PC-9 (cell line): ENCODE measurements at regions not wholly inside any gene's neighbourhood (a gene's known extent, or its start where the extent isn't known, plus 50 kb on each side); places are given as distances from the start of the nearest gene placed in this dataset.

ENCODE experiments used
- BruUV-seq: library from RNA; stranded (reverse); fragments of 400-500 nt; replicated peaks from 2 replicates; lab custom pipeline; 2021; lab: Mats Ljungman, UMichigan
- CTCF ChIA-PET: fragments of 300-600 bp; sonication (Branson Sonifier 250); formaldehyde crosslinking; loops from one replicate; lab custom pipeline; 2022; ENCODE audit warnings: antibody characterized with exemption; lab: Charles Lee
- POLR2A ChIA-PET: fragments of 300-600 bp; sonication (Branson Sonifier 250); formaldehyde crosslinking; loops from one replicate; lab custom pipeline; 2022; ENCODE audit warnings: antibody characterized with exemption; ENCODE audit not compliant: unreplicated experiment; lab: Charles Lee
- DNase-seq, 2 experiments: peaks; one replicate each; pipeline versions ENCODE4 v3.0.0 to v3.0.0-alpha.2; 2015 to 2022; ENCODE audit warnings: mixed read lengths in 1 of 2
- H2AFZ ChIP-seq: fragments of 200-600 bp; sonication (generic); 2 replicates; pipeline ENCODE4 v1.8.1; 2017; ENCODE audit warnings: antibody characterized with exemption
- H3F3A ChIP-seq: fragments of 200-600 bp; sonication (generic); 2 replicates; pipeline ENCODE4 v1.8.1; 2017; ENCODE audit warnings: antibody characterized with exemption, mild to moderate bottlenecking, low read depth; ENCODE audit not compliant: insufficient read depth
- H3K27ac ChIP-seq: fragments of 200-600 bp; sonication (generic); 2 replicates; pipeline ENCODE4 v1.6.1; 2016; ENCODE audit warnings: mixed run types
- H3K27me3 ChIP-seq: fragments of 200-600 bp; sonication (generic); 2 replicates; pipeline ENCODE4 v1.6.1; 2016; ENCODE audit warnings: low read depth, mixed run types; ENCODE audit not compliant: insufficient read depth
- H3K36me3 ChIP-seq: fragments of 200-600 bp; sonication (generic); 2 replicates; pipeline ENCODE4 v1.6.1; 2016; ENCODE audit warnings: low read depth, mixed run types
- H3K4me1 ChIP-seq: fragments of 200-600 bp; sonication (generic); replicated peaks from 2 replicates; pipeline ENCODE4 v1.6.1; 2016; ENCODE audit warnings: mixed run types; ENCODE audit not compliant: insufficient read depth
- H3K4me2 ChIP-seq: fragments of 200-600 bp; sonication (generic); 2 replicates; pipeline ENCODE4 v1.6.1; 2017; ENCODE audit warnings: mixed run types
- H3K4me3 ChIP-seq: fragments of 200-600 bp; sonication (generic); 2 replicates; pipeline ENCODE4 v1.6.1; 2016; ENCODE audit warnings: mixed run types
- H3K79me2 ChIP-seq: fragments of 200-600 bp; sonication (generic); 2 replicates; pipeline ENCODE4 v1.6.1; 2017; ENCODE audit warnings: low read depth, mixed run types
- H3K9me2 ChIP-seq: fragments of 200-600 bp; sonication (generic); 2 replicates; pipeline ENCODE4 v1.8.1; 2017; ENCODE audit warnings: mild to moderate bottlenecking; ENCODE audit not compliant: insufficient read depth
- H3K9me3 ChIP-seq: fragments of 200-600 bp; sonication (generic); 2 replicates; pipeline ENCODE4 v1.8.1; 2016; ENCODE audit warnings: low read depth; ENCODE audit not compliant: insufficient read depth
- H4K20me1 ChIP-seq: fragments of 200-600 bp; sonication (generic); 2 replicates; pipeline ENCODE4 v1.8.1; 2017; ENCODE audit not compliant: insufficient read depth
- CTCF ChIP-seq: fragments of 200-600 bp; sonication (generic); conservative IDR thresholded peaks from 2 replicates; pipeline ENCODE4 v1.6.1; 2017; ENCODE audit warnings: mixed run types, antibody characterized with exemption, mild to moderate bottlenecking, moderate library complexity
- EZH2 ChIP-seq: fragments of 200-600 bp; sonication (generic); IDR thresholded peaks from 2 replicates; pipeline ENCODE4 v1.8.0; 2017; ENCODE audit warnings: antibody characterized with exemption, low read depth
- intact Hi-C: fragments of 100-400 bp; cut with micrococcal nuclease; formaldehyde crosslinking; loops from one replicate; pipeline ENCODE4 v1.10.0; 2022; ENCODE audit not compliant: unreplicated experiment

- BruUV-seq = no TSS peak
- TF ChIP-seq CTCF (no peak), EZH2 (no peak)
Measured at GRCh38 chr11:82557274-82557673, 176.4 kb downstream of the FAM181B start.

GRCh38 chr11:82556210-82556609, 177.5 kb downstream of the FAM181B start:
- H3K27me3 ChIP-seq = no peaks in the 10 kb centered on the region
- H3F3A ChIP-seq = no peaks in the 10 kb centered on the region
- ChIA-PET POLR2A (no interaction called here), CTCF (no interaction called here)
- no peak for DNase-seq
- H3K9me3 ChIP-seq = no peaks in the 10 kb centered on the region
- H3K9me2 ChIP-seq = no peaks in the 10 kb centered on the region
- H3K4me1 ChIP-seq = no peaks in the 10 kb centered on the region
- intact Hi-C loops = no loop called here
- no TSS peak for BruUV-seq
- H2AFZ ChIP-seq = no peak overlapping the region
- no peak overlapping the region for H3K4me3 ChIP-seq
- H3K79me2 ChIP-seq = no peaks in the 10 kb centered on the region
- no peak overlapping the region for H3K4me2 ChIP-seq
- no peak for TF ChIP-seq EZH2
- no peak for TF ChIP-seq CTCF
- H3K36me3 ChIP-seq = no peaks in the 10 kb centered on the region
- H3K27ac ChIP-seq = no peak overlapping the region
- H4K20me1 ChIP-seq = no peaks in the 10 kb centered on the region

More at GRCh38 chr11:82557274-82557673, 176.4 kb downstream of the FAM181B start:
- Histone ChIP-seq H3K27me3 (no peaks in the 10 kb centered on the region), H3K36me3 (no peaks in the 10 kb centered on the region), H3K27ac (no peak overlapping the region), H3K79me2 (no peaks in the 10 kb centered on the region), H2AFZ (no peak overlapping the region), H3K9me2 (no peaks in the 10 kb centered on the region), H3K9me3 (no peaks in the 10 kb centered on the region), H3K4me1 (no peaks in the 10 kb centered on the region), H3K4me2 (no peak overlapping the region), H3F3A (no peaks in the 10 kb centered on the region), H4K20me1 (no peaks in the 10 kb centered on the region), H3K4me3 (no peak overlapping the region)
- ChIA-PET CTCF (no interaction called here), POLR2A (no interaction called here)
- intact Hi-C loops = no loop called here
- no peak for DNase-seq

GRCh38 chr11:82546661-82547557, 186.8 kb downstream of the FAM181B start:
- H2AFZ ChIP-seq = no peak overlapping the region
- H3F3A ChIP-seq = no peaks in the 10 kb centered on the region
- H3K9me2 ChIP-seq = no peaks in the 10 kb centered on the region
- intact Hi-C loops = no loop called here
- H3K79me2 ChIP-seq = no peaks in the 10 kb centered on the region
- H3K4me3 ChIP-seq = no peak overlapping the region
- TF ChIP-seq EZH2 (no peak), CTCF (no peak)
- no peak overlapping the region for H3K27ac ChIP-seq
- no peaks in the 10 kb centered on the region for H3K4me1 ChIP-seq
- POLR2A ChIA-PET = no interaction called here
- CTCF ChIA-PET = no interaction called here
- BruUV-seq = no TSS peak
- no peaks in the 10 kb centered on the region for H3K9me3 ChIP-seq
- no peaks in the 10 kb centered on the region for H4K20me1 ChIP-seq
- DNase-seq = no peak
- H3K27me3 ChIP-seq = no peaks in the 10 kb centered on the region
- H3K36me3 ChIP-seq = no peaks in the 10 kb centered on the region
- no peak overlapping the region for H3K4me2 ChIP-seq
